CD4-positive, alpha-beta T cell treated with Interleukin-6 for 4 hours (primary cell): ENCODE measurements at regions not wholly inside any gene's neighbourhood (a gene's known extent, or its start where the extent isn't known, plus 50 kb on each side); places are given as distances from the start of the nearest gene placed in this dataset.
"Not testable (repeated sequence)": the region's sequence is repeated elsewhere in the genome, so short reads cannot be mapped to it uniquely, and the experiment has no call there.

Experiments used
- DNase-seq: peaks from one replicate; pipeline ENCODE4 v3.0.0-alpha.2; 2020; ENCODE audit warnings: mixed read lengths

DNA sequence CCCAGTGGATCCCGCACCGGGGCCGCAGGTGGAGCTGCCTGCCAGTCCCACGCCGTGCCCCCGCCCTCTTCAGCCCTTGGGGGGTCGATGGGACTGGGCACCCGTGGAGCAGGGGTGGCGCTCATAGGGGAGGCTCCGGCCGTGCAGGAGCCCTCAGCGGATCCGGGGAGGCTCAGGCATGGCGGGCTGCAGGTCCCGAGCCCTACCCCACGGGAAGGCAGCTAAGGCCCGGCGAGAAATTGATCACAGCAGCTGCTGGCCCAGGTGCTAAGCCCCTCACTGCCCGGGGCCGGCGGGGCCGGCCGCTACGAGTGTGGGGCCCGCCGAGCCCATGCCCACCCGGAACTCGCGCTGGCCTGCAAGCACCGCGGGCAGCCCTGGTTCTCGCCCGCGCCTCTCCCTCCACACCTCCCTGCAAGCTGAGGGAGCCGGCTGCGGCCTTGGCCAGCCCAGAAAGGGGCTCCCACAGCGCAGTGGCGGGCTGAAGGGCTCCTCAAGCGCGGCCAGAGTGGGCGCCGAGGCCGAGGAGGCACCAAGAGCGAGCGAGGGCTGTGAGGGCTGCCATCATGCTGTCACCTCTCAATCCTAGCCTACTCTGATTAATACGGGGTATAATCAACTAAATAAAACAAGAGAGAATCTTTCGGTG lies 56.5 kb upstream of the ABHD2 start:
- not testable (repeated sequence) for DNase-seq

DNA sequence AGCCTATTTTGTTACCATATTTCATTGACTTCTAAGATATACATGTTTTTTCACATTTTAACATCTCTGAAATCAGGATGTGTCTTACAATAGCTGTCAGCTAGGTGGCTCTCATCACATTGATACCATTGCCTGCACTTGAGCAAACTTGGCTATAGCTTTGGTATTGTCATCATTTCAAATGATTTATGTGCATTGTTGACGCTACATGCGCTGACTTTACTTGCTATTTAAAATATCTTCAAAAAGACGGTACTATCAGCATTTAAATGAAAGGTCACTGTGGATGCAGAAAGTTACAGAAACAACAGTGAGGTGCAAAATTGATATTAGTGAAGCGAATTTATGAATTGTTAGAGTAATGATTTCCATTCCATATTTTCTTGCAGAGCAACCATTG lies 54.0 kb upstream of the ABHD2 start:
- DNase-seq = no peak

DNA sequence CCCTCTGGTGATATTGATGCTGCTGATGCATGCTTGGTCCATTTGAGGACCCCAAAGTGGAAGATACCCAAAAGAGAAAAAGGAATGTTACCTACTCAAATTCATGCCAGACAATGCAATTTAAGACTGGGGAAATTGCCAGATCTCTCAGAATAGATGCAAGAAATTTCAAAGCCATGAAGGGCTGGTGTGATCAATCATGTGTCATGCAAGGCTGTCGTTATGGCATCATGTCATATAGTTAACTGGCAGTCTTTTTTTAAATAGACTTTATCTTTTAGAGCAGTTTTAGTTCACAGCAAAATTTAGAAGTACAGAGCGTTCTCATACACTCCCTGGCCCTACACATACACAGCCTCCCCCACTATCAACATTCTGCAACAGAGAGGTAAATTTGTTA lies 53.1 kb upstream of the ABHD2 start:
- DNase-seq = no peak

DNA sequence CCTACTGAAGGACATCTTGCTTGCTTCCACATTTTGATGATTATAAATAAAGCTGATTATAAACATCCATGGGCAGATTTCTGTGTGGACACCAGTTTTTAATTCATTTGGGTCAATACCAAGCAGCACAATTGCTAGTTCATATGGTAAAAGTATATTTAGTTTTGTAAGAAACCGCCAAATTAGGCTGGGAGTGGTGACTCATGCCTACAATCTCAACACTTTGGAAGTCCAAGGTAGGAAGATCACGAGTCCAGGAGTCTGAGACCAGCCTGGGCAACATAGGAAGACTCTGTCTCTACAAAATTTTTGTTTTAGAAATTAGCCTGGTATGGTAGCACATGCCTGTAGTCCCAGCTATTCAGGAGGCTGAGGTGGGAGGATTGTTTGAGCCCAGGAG lies 52.6 kb upstream of the ABHD2 start:
- DNase-seq = no peak

DNA sequence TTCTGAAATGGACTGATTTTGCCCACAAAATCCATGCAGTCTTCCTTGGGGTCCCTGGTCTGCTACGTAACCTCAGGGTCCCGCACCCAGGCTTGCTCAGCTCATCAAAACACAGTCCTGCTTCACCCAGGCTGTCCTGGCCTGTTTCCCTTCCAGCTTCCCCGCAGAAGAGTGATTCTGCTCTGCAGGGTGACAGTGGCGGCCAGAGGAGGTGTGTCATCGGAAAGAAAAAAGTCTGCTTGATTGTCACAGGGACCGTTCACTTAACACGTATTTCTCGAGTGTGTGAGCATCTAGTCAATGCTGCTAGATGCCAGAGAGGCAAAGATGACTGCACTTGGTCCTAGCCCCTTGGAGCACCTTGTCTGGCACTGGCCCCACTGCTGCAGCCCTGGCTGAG lies 50.1 kb upstream of the ABHD2 start:
- no peak for DNase-seq
